OCI-LY3 (cell line): ENCODE measurements at regions not wholly inside any gene's neighbourhood (a gene's known extent, or its start where the extent isn't known, plus 50 kb on each side); places are given as distances from the start of the nearest gene placed in this dataset.

Experiments used
- EZH2phosphoT487 ChIP-seq: fragments of 200-600 bp; shearing (Covaris generic); IDR thresholded peaks from 2 replicates; pipeline ENCODE4 v1.6.1; 2018; ENCODE audit warnings: antibody characterized with exemption, mixed run types, low read depth
- TF ChIP-seq, protein P1 (sequence below): fragments of 200-600, 300-600 bp; sonication (generic); IDR thresholded peaks from 2 replicates; pipeline ENCODE4 v1.5.1; 2014; ENCODE audit warnings: antibody characterized with exemption, low read length, low read depth

DNA sequence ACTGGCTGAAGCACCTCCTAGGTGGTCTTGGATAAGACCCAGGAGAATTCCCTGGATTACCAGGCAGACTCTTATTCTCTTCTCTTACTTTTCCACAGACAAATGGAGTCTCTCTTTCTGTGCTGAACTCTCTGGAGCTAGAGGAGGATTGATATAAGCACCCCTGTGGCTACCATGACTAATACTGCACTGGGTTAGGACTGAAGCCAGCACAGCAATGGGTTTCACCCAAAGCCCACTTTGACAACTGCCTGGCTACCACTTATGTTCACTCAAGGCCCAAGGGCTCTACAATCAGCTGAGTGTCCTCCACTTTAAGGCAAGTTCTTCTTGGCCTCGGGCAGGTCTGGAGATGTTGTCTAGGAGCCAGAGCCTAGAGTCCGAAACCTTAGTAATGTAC is 225.5 kb downstream of the DIPK2A start:
- TF ChIP-seq, protein P1, sequence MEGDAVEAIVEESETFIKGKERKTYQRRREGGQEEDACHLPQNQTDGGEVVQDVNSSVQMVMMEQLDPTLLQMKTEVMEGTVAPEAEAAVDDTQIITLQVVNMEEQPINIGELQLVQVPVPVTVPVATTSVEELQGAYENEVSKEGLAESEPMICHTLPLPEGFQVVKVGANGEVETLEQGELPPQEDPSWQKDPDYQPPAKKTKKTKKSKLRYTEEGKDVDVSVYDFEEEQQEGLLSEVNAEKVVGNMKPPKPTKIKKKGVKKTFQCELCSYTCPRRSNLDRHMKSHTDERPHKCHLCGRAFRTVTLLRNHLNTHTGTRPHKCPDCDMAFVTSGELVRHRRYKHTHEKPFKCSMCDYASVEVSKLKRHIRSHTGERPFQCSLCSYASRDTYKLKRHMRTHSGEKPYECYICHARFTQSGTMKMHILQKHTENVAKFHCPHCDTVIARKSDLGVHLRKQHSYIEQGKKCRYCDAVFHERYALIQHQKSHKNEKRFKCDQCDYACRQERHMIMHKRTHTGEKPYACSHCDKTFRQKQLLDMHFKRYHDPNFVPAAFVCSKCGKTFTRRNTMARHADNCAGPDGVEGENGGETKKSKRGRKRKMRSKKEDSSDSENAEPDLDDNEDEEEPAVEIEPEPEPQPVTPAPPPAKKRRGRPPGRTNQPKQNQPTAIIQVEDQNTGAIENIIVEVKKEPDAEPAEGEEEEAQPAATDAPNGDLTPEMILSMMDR, result no peak
- TF ChIP-seq EZH2phosphoT487, result no peak
